Vagina (tissue), 2 donors: ENCODE measurements at regions not wholly inside any gene's neighbourhood (a gene's known extent, or its start where the extent isn't known, plus 50 kb on each side); places are given as distances from the start of the nearest gene placed in this dataset.

Experiments
- DNase-seq, 2 donors: peaks; one replicate each; pipeline ENCODE4 v3.0.0-alpha.2; 2017; ENCODE audit errors: extremely low spot score in 2 of 2
- H3K27ac ChIP-seq: fragments of 200-600 bp; sonication (generic); one replicate; pipeline ENCODE4 v1.5.1; 2019
- H3K27me3 ChIP-seq: fragments of 200-600 bp; sonication (generic); one replicate; pipeline ENCODE4 v1.5.1; 2019
- H3K36me3 ChIP-seq, 2 donors: fragments of 200-600 bp; sonication (generic); one replicate each; pipeline ENCODE4 v1.5.1; 2017 to 2019
- H3K4me1 ChIP-seq: fragments of 200-600 bp; sonication (generic); one replicate; pipeline ENCODE4 v1.5.1; 2019
- H3K4me3 ChIP-seq, 2 donors: fragments of 200-600 bp; sonication (generic); 1 replicate in 1 of 2; 2 replicates in 1 of 2; pipeline ENCODE4 v1.5.1; 2016 to 2019
- H3K9me3 ChIP-seq: fragments of 200-600 bp; sonication (generic); one replicate; pipeline ENCODE4 v1.5.1; 2019
- POLR2A ChIP-seq, 2 donors: fragments of 450-650 bp; IDR thresholded peaks; one replicate each; pipeline ENCODE4 v1.6.1; 2017; ENCODE audit warnings: antibody characterized with exemption in 2 of 2, mild to moderate bottlenecking in 2 of 2, moderate library complexity in 2 of 2
- POLR2AphosphoS5 ChIP-seq, 2 donors: sonication (generic); formaldehyde crosslinking; IDR thresholded peaks; one replicate each; pipeline ENCODE4 v1.9.0; 2017; ENCODE audit warnings: antibody characterized with exemption in 2 of 2, mild to moderate bottlenecking in 2 of 2, low read depth in 1 of 2; ENCODE audit not compliant: insufficient read depth in 1 of 2
- intact Hi-C: fragments of 100-400 bp; cut with DNase I; formaldehyde crosslinking; loops from one replicate; pipeline ENCODE4 v1.15.1; 2023
- TF ChIP-seq, protein P1 (sequence below), 3 experiments: fragments of 450-650 bp in 2 of 3; fragments of 200-600 bp in 1 of 3; sonication (generic) in 1 of 3; IDR thresholded peaks; one replicate each; pipeline ENCODE4 v1.5.1; 2017 to 2019; ENCODE audit warnings: antibody characterized with exemption in 3 of 3, mild to moderate bottlenecking in 2 of 3, moderate library complexity in 2 of 3

DNA sequence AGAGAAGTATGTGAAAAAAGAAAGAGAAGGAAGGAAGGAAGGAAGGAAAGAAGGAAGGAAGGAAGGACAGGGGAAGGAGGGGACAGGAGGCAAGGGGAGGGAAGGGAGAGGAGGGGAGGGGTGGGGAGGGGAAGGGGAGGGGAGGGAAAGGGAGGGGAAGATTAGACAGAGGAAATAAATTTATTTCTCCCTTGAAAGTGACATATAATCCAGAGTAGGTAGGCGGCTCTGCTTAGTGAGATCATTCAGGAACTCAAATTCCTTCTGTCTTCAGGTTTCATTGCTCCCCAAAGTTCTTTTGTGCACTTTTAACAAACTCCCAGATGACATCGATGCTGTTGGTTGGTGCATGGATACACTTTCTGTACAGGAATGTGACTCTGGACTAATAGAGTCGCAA, 594.7 kb upstream of the STEAP1 start:
- no peaks in the 10 kb centered on the region for H3K4me1 ChIP-seq
- H3K4me3 ChIP-seq = no peak overlapping the region
- H3K27ac ChIP-seq = no peak overlapping the region
- no peaks in the 10 kb centered on the region for H3K36me3 ChIP-seq
- intact Hi-C loops = no loop called here
- H3K27me3 ChIP-seq = no peaks in the 10 kb centered on the region
- no peaks in the 10 kb centered on the region for H3K9me3 ChIP-seq
- DNase-seq = no peak
- TF ChIP-seq, protein P1, sequence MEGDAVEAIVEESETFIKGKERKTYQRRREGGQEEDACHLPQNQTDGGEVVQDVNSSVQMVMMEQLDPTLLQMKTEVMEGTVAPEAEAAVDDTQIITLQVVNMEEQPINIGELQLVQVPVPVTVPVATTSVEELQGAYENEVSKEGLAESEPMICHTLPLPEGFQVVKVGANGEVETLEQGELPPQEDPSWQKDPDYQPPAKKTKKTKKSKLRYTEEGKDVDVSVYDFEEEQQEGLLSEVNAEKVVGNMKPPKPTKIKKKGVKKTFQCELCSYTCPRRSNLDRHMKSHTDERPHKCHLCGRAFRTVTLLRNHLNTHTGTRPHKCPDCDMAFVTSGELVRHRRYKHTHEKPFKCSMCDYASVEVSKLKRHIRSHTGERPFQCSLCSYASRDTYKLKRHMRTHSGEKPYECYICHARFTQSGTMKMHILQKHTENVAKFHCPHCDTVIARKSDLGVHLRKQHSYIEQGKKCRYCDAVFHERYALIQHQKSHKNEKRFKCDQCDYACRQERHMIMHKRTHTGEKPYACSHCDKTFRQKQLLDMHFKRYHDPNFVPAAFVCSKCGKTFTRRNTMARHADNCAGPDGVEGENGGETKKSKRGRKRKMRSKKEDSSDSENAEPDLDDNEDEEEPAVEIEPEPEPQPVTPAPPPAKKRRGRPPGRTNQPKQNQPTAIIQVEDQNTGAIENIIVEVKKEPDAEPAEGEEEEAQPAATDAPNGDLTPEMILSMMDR (IDR thresholded peaks at IDR 0.05) = no peak
- no peak for TF ChIP-seq POLR2AphosphoS5 (IDR thresholded peaks at IDR 0.05; ENCODE audit: insufficient read depth in 1 of 2, low read depth in 1 of 2)
- no peak for TF ChIP-seq POLR2A (IDR thresholded peaks at IDR 0.05)

DNA sequence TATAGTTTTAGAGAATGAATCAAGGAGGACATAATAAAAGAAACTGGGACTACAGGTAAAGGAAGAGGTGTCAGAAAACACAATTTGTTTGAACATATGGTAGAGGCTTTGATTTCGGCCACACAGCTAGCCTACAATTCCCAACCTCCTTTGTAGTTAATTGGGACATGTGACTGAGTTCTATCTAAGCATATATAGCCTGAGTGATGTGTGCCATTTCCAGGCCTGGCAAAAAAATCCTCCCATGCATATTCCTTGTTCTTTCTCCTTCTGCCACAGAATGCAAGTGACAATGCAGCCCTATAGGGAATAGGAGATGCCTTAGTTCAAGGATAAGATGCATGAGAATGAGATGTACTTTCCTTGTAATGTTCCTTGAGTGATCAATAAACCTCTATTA, 590.7 kb upstream of the STEAP1 start:
- Histone ChIP-seq H3K27ac (no peak overlapping the region), H3K9me3 (no peaks in the 10 kb centered on the region), H3K36me3 (no peaks in the 10 kb centered on the region), H3K4me3 (no peak overlapping the region), H3K27me3 (no peaks in the 10 kb centered on the region), H3K4me1 (no peaks in the 10 kb centered on the region)
- no peak for DNase-seq
- intact Hi-C loops = no loop called here
- TF ChIP-seq POLR2A (IDR thresholded peaks at IDR 0.05) = no peak
- TF ChIP-seq, protein P1 (IDR thresholded peaks at IDR 0.05) = no peak
- no peak for TF ChIP-seq POLR2AphosphoS5 (IDR thresholded peaks at IDR 0.05; ENCODE audit: insufficient read depth in 1 of 2, low read depth in 1 of 2)

DNA sequence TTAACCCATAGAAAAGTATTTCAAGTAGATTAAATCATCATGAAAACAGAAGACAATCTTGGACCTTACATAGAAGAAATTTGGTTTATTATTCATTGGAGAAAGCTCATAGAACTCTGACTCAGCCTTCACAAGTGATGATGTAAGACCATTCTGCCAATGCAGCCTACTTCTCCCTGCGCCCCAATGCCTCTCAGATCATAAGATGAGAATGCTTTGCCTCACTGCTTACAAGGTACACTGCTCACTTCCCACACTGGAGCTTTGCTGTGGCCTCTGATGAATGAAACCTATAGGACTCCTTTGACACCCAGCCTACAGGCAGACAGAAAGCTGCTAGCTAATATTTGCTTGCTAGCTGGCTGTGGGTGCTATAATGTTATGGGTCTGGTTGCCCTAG, 569.4 kb upstream of the STEAP1 start:
- Histone ChIP-seq H3K27ac (no peak overlapping the region), H3K36me3 (no peaks in the 10 kb centered on the region), H3K9me3 (no peaks in the 10 kb centered on the region), H3K4me3 (no peak overlapping the region), H3K4me1 (no peaks in the 10 kb centered on the region), H3K27me3 (no peaks in the 10 kb centered on the region)
- TF ChIP-seq, protein P1 (IDR thresholded peaks at IDR 0.05) = no peak
- TF ChIP-seq POLR2A (IDR thresholded peaks at IDR 0.05) (no peak), POLR2AphosphoS5 (IDR thresholded peaks at IDR 0.05; ENCODE audit: insufficient read depth in 1 of 2, low read depth in 1 of 2) (no peak)
- intact Hi-C loops = no loop called here
- DNase-seq = no peak

DNA sequence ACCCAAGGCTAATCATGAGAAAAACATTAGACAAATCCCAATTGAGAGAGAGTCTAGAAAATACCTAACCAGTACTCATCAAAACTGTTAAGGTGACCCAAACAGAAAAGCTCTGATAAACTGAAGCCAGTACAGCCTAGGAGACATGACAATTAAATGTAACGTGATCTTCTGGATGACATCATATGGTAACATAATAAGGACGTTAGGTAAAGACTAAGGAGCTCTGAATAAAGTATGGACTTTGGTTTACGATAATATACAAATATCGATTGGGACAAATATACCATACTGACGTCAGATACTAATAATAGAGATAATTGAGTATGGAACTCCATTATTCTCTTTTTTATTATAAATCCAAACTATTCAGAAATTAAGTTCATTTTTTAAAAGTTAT, 561.1 kb upstream of the STEAP1 start:
- intact Hi-C loops = no loop called here
- Histone ChIP-seq H3K9me3 (no peaks in the 10 kb centered on the region), H3K4me3 (no peak overlapping the region), H3K4me1 (no peaks in the 10 kb centered on the region), H3K27ac (no peak overlapping the region), H3K27me3 (no peaks in the 10 kb centered on the region), H3K36me3 (no peaks in the 10 kb centered on the region)
- TF ChIP-seq POLR2A (IDR thresholded peaks at IDR 0.05) (no peak), POLR2AphosphoS5 (IDR thresholded peaks at IDR 0.05; ENCODE audit: insufficient read depth in 1 of 2, low read depth in 1 of 2) (no peak)
- TF ChIP-seq, protein P1 (IDR thresholded peaks at IDR 0.05) = no peak
- DNase-seq = no peak

DNA sequence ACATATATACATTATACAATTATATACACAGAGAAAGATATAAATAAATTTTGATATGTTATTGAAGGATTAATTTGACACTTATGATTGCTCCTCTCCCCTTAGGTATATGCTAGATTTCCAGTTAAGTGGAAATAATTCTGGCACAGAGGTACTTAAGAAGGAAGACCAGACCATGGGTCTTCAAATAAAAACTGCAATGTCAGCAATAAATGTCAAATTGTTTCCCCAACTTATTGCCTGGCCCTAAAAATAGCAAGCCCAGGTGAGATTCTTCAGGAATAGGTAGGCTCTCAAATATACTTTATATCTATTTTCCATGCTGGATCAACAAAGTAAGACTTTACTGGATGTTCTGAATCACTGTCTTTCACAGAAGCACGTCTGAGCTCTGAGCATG, 551.3 kb upstream of the STEAP1 start:
- H3K4me1 ChIP-seq = no peaks in the 10 kb centered on the region
- no peak overlapping the region for H3K27ac ChIP-seq
- TF ChIP-seq POLR2AphosphoS5 (IDR thresholded peaks at IDR 0.05; ENCODE audit: insufficient read depth in 1 of 2, low read depth in 1 of 2) (no peak), POLR2A (IDR thresholded peaks at IDR 0.05) (no peak)
- TF ChIP-seq, protein P1 (IDR thresholded peaks at IDR 0.05) = no peak
- DNase-seq = no peak
- no peak overlapping the region for H3K4me3 ChIP-seq
- intact Hi-C loops = no loop called here
- no peaks in the 10 kb centered on the region for H3K36me3 ChIP-seq
- no peaks in the 10 kb centered on the region for H3K27me3 ChIP-seq
- no peaks in the 10 kb centered on the region for H3K9me3 ChIP-seq
